AG04450 (cell line): ENCODE measurements at regions not wholly inside any gene's neighbourhood (a gene's known extent, or its start where the extent isn't known, plus 50 kb on each side); places are given as distances from the start of the nearest gene placed in this dataset.

Experiments used
- CTCF ChIA-PET: fragments of 300-600, 350-600 bp; formaldehyde crosslinking; extraction: SDS; loops from one replicate; lab custom pipeline; 2022; ENCODE audit warnings: antibody characterized with exemption, inconsistent platforms; lab: Charles Lee
- POLR2A ChIA-PET: fragments of 350-600 bp; formaldehyde crosslinking; extraction: SDS; loops from one replicate; lab custom pipeline; 2021; ENCODE audit warnings: antibody characterized with exemption, inconsistent platforms; lab: Yijun Ruan, JAX
- DNase-seq: peaks from one replicate; pipeline ENCODE4 v3.0.0-alpha.2; 2011; ENCODE audit warnings: low read depth, low spot score
- H3K27ac ChIP-seq: one replicate; pipeline ENCODE4 v1.5.1; 2012; ENCODE audit warnings: low read depth, low read length, control low read depth
- H3K27me3 ChIP-seq: one replicate; pipeline ENCODE4 v1.6.0; 2012; ENCODE audit warnings: low read length; ENCODE audit not compliant: control insufficient read depth, insufficient read depth
- H3K4me3 ChIP-seq: 2 replicates; pipeline ENCODE4 v1.5.1; 2011; ENCODE audit warnings: mild to moderate bottlenecking, low read depth, low read length, control low read depth
- H3K9me3 ChIP-seq: 2 replicates; pipeline ENCODE4 v1.5.1; 2012; ENCODE audit warnings: low read length; ENCODE audit not compliant: control insufficient read depth, insufficient read depth
- TF ChIP-seq, protein P1 (sequence below): IDR thresholded peaks from 2 replicates; pipeline ENCODE4 v1.5.1; 2011; ENCODE audit warnings: low read depth, low read length, control low read depth, inconsistent platforms

DNA sequence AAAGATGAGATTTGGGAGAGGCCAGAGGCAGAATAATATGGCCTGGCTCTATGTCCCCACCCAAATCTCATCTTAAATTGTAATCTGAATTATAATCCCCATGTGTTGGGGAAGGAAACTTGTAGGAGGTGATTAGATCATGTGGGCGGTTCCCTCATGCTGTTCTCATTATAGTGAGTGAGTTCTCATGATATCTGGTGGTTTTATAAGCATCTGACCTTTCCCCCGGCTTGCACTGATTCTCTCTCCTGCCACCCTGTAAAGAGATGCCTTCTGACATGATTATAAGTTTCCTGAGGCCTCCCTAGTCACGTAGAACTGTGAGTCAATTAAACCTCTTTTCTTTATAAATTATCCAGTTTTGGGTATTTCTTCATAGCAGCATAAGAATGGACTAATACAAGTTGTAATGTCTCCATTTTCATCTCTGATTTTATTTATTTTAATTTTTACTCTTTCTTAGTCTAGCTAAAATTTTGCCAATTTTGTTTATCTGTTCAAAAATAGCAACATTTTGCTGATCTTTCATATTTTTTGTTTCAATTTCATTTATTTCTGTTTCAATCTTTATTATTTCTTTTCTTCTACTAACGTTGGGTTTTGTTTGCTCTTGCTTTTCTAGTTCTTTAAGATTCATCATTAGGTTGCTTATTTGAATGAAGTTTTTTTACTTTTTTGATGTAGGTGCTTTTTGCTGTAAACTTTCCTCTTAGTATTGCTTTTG lies 67.0 kb upstream of the ZRANB2 start:
- DNase-seq: no peak
- TF ChIP-seq, protein P1, sequence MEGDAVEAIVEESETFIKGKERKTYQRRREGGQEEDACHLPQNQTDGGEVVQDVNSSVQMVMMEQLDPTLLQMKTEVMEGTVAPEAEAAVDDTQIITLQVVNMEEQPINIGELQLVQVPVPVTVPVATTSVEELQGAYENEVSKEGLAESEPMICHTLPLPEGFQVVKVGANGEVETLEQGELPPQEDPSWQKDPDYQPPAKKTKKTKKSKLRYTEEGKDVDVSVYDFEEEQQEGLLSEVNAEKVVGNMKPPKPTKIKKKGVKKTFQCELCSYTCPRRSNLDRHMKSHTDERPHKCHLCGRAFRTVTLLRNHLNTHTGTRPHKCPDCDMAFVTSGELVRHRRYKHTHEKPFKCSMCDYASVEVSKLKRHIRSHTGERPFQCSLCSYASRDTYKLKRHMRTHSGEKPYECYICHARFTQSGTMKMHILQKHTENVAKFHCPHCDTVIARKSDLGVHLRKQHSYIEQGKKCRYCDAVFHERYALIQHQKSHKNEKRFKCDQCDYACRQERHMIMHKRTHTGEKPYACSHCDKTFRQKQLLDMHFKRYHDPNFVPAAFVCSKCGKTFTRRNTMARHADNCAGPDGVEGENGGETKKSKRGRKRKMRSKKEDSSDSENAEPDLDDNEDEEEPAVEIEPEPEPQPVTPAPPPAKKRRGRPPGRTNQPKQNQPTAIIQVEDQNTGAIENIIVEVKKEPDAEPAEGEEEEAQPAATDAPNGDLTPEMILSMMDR: no peak
- ChIA-PET CTCF (no interaction called here), POLR2A (no interaction called here)
- H3K4me3 ChIP-seq: no peak overlapping the region
- no peaks in the 10 kb centered on the region for H3K27me3 ChIP-seq
- H3K27ac ChIP-seq: no peak overlapping the region
- H3K9me3 ChIP-seq: no peaks in the 10 kb centered on the region

DNA sequence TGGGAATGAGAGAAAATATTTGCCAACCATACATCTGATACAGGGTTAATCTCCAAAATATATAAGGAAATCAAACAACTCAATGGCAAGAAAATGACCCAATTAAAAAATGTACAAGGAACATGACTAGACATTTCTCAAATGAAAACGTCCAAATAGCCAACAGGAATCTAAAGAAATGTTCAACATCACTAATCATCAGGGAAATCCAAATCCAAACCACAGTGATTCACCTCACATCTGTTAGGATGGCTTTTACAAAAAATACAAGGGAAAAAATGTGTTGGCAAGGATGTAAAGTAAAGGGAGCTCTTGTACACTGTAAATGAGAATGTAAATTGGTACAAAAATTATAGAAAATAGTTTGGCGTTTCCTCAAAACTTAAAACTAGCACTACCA lies 54.7 kb upstream of the ZRANB2 start:
- ChIA-PET POLR2A (no interaction called here), CTCF (no interaction called here)
- TF ChIP-seq, protein P1: no peak
- Histone ChIP-seq H3K27ac (no peak overlapping the region), H3K4me3 (no peak overlapping the region), H3K9me3 (no peaks in the 10 kb centered on the region; the same call in 1 of the 2 replicates), H3K27me3 (no peaks in the 10 kb centered on the region)
- no peak for DNase-seq
